Spleen (tissue), 11 donors: ENCODE measurements at regions not wholly inside any gene's neighbourhood (a gene's known extent, or its start where the extent isn't known, plus 50 kb on each side); places are given as distances from the start of the nearest gene placed in this dataset.

ENCODE experiments used
- DNase-seq: peaks from one replicate; pipeline ENCODE4 v3.0.0-alpha.2; 2020
- H3K27ac ChIP-seq, 8 donors: fragments of 200-600 bp; sonication (generic) in 7 of 8; 1 replicate in 4 of 8; 2 replicates in 4 of 8; pipeline versions ENCODE4 v1.5.0 to v1.8.0; 2016 to 2021; ENCODE audit warnings: inconsistent platforms in 4 of 8, mild to moderate bottlenecking in 4 of 8, moderate library complexity in 1 of 8
- H3K27me3 ChIP-seq, 7 donors: fragments of 200-600 bp; sonication (generic) in 6 of 7; replicated peaks in 1 of 7; 1 replicate in 4 of 7; 2 replicates in 3 of 7; pipeline versions ENCODE4 v1.5.0 to v1.8.0; 2016 to 2021; ENCODE audit warnings: inconsistent platforms in 3 of 7, mild to moderate bottlenecking in 1 of 7
- H3K36me3 ChIP-seq, 6 donors: fragments of 200-600 bp; sonication (generic) in 5 of 6; 1 replicate in 4 of 6; 2 replicates in 2 of 6; pipeline versions ENCODE4 v1.5.0 to v1.8.0; 2016 to 2021; ENCODE audit warnings: inconsistent platforms in 2 of 6
- H3K4me1 ChIP-seq, 6 donors: fragments of 200-600 bp; sonication (generic) in 5 of 6; 1 replicate in 3 of 6; 2 replicates in 3 of 6; pipeline versions ENCODE4 v1.5.0 to v1.8.0; 2016 to 2021; ENCODE audit warnings: inconsistent platforms in 3 of 6
- H3K4me3 ChIP-seq, 8 donors: fragments of 200-600 bp; sonication (generic) in 7 of 8; 1 replicate in 4 of 8; 2 replicates in 4 of 8; pipeline versions ENCODE4 v1.5.0 to v1.8.0; 2016 to 2021; ENCODE audit warnings: inconsistent platforms in 4 of 8, mild to moderate bottlenecking in 4 of 8, moderate library complexity in 2 of 8
- H3K9me3 ChIP-seq, 8 donors: fragments of 200-600 bp; sonication (generic) in 7 of 8; 1 replicate in 4 of 8; 2 replicates in 4 of 8; pipeline versions ENCODE4 v1.5.0 to v1.8.0; 2016 to 2021; ENCODE audit warnings: inconsistent platforms in 4 of 8
- CTCF ChIP-seq, 11 experiments: fragments of 200-600 bp in 7 of 11; fragments of 450-650 bp in 4 of 11; sonication (generic) in 4 of 11; IDR thresholded peaks in 8 of 11; conservative IDR thresholded peaks in 3 of 11; 1 replicate in 7 of 11; 2 replicates in 4 of 11; pipeline versions ENCODE4 v1.4.0 to v1.8.0; 2016 to 2021; ENCODE audit warnings: antibody characterized with exemption in 11 of 11, inconsistent platforms in 4 of 11, mild to moderate bottlenecking in 1 of 11
- POLR2A ChIP-seq, 3 donors: fragments of 450-650 bp; IDR thresholded peaks; one replicate each; pipeline ENCODE4 v1.5.1; 2017; ENCODE audit warnings: antibody characterized with exemption in 3 of 3, mild to moderate bottlenecking in 1 of 3
- POLR2AphosphoS5 ChIP-seq, 3 donors: sonication (generic); formaldehyde crosslinking; IDR thresholded peaks; one replicate each; pipeline ENCODE4 v1.5.1; 2017; ENCODE audit warnings: antibody characterized with exemption in 3 of 3
- WGBS, 5 donors: extraction: QIAGEN DNeasy Blood & Tissue Kit in 3 of 5; methylation state at CpG; one replicate each; pipeline versions ENCODE4 v1.1.5 to v1.1.7; 2013 to 2018; 5-methylcytosine and 5-hydroxymethylcytosine counted together
- intact Hi-C: fragments of 100-400 bp; cut with DNase I; formaldehyde crosslinking; loops from one replicate; pipeline ENCODE4 v1.15.0; 2023; ENCODE audit warnings: low total_unique reads
- donor health status: healthy with polysubstance abuse.
- donor health status: DM: no; HTN: no; CAD: no; lungs with moderate emphysema.
- donor health status: DM: no; HTN: no; CAD: no.
- donor health status: Bipolar disorder and iron deficiency.
- donor health status: healthy.
- donor health status: DM: no; HTN: no; CAD: no.
- donor health status: DM: yes; HTN: yes; CAD: no.

- intact Hi-C loops = no loop called here
- 80 to 86% (median 85%) methylated on average over 4 of the region's 4 CpGs for WGBS, 5 donors
Observed at GRCh38 chr6:92047860-92048259, 1371.5 kb downstream of the EPHA7 start.

GRCh38 chr6:92047152-92047850 lies 1372.1 kb downstream of the EPHA7 start:
- H3K9me3 ChIP-seq = no peaks in the 10 kb centered on the region
- DNase-seq = no peak
- no peaks in the 10 kb centered on the region for H3K4me1 ChIP-seq
- H3K4me3 ChIP-seq = no peak overlapping the region
- H3K36me3 ChIP-seq = no peaks in the 10 kb centered on the region
- TF ChIP-seq POLR2AphosphoS5 (IDR thresholded peaks at IDR 0.05) = no peak
- TF ChIP-seq POLR2A (IDR thresholded peaks at IDR 0.05) = no peak
- no peak for TF ChIP-seq CTCF (IDR thresholded peaks at IDR 0.05 in 8 of 11, conservative IDR thresholded peaks at IDR 0.05 in 3 of 11)
- intact Hi-C loops = no loop called here
- WGBS, 5 donors = 69 to 87% (median 77%) methylated on average over 4 of the region's 4 CpGs
- H3K27me3 ChIP-seq = no peaks in the 10 kb centered on the region
- no peak overlapping the region for H3K27ac ChIP-seq

More at GRCh38 chr6:92047860-92048259, 1371.5 kb downstream of the EPHA7 start:
- TF ChIP-seq CTCF (IDR thresholded peaks at IDR 0.05 in 8 of 11, conservative IDR thresholded peaks at IDR 0.05 in 3 of 11) (no peak), POLR2AphosphoS5 (IDR thresholded peaks at IDR 0.05) (no peak), POLR2A (IDR thresholded peaks at IDR 0.05) (no peak)
- Histone ChIP-seq H3K27me3 (no peaks in the 10 kb centered on the region), H3K4me3 (no peak overlapping the region), H3K4me1 (no peaks in the 10 kb centered on the region), H3K36me3 (no peaks in the 10 kb centered on the region), H3K27ac (no peak overlapping the region), H3K9me3 (no peaks in the 10 kb centered on the region)
- DNase-seq = no peak

GRCh38 chr6:92044312-92044711 lies 1375.0 kb downstream of the EPHA7 start:
- no peak overlapping the region for H3K27ac ChIP-seq
- no peaks in the 10 kb centered on the region for H3K9me3 ChIP-seq
- no peak for TF ChIP-seq POLR2A (IDR thresholded peaks at IDR 0.05)
- no peak for TF ChIP-seq CTCF (IDR thresholded peaks at IDR 0.05 in 8 of 11, conservative IDR thresholded peaks at IDR 0.05 in 3 of 11)
- no peak for TF ChIP-seq POLR2AphosphoS5 (IDR thresholded peaks at IDR 0.05)
- no peaks in the 10 kb centered on the region for H3K27me3 ChIP-seq
- DNase-seq = no peak
- intact Hi-C loops = no loop called here
- H3K4me3 ChIP-seq = no peak overlapping the region
- no peaks in the 10 kb centered on the region for H3K4me1 ChIP-seq
- H3K36me3 ChIP-seq = no peaks in the 10 kb centered on the region

- 46 to 64% (median 63%) methylated on average over 3 of the region's 3 CpGs for WGBS, 5 donors
- Histone ChIP-seq H3K4me1 (no peaks in the 10 kb centered on the region), H3K4me3 (no peak overlapping the region), H3K27ac (no peak overlapping the region), H3K36me3 (no peaks in the 10 kb centered on the region), H3K27me3 (no peaks in the 10 kb centered on the region), H3K9me3 (no peaks in the 10 kb centered on the region)
- DNase-seq = no peak
- intact Hi-C loops = no loop called here
- TF ChIP-seq POLR2AphosphoS5 (IDR thresholded peaks at IDR 0.05) (no peak), CTCF (IDR thresholded peaks at IDR 0.05 in 8 of 11, conservative IDR thresholded peaks at IDR 0.05 in 3 of 11) (no peak), POLR2A (IDR thresholded peaks at IDR 0.05) (no peak)
Observed at GRCh38 chr6:92043777-92044176, 1375.6 kb downstream of the EPHA7 start.
